GM19351 (cell line): ENCODE measurements at regions not wholly inside any gene's neighbourhood (a gene's known extent, or its start where the extent isn't known, plus 50 kb on each side); places are given as distances from the start of the nearest gene placed in this dataset.
"Not testable (repeated sequence)": the region's sequence is repeated elsewhere in the genome, so short reads cannot be mapped to it uniquely, and the experiment has no call there.

Source experiments
- ATAC-seq: cut with Tn5 transposase; IDR thresholded peaks from one replicate; pipeline ENCODE4 v1.9.1; 2021; ENCODE audit warnings: mild to moderate bottlenecking, moderate library complexity; ENCODE audit not compliant: unreplicated experiment

GRCh38 chr6:91994787-91995186 lies 1407.9 kb upstream of the MAP3K7 start:
- no peak for ATAC-seq

- ATAC-seq = no peak
Observed at GRCh38 chr6:91982559-91982958, 1395.7 kb upstream of the MAP3K7 start.

GRCh38 chr6:91976797-91977196 lies 1389.9 kb upstream of the MAP3K7 start:
- ATAC-seq = no peak

GRCh38 chr6:91970700-91971099 lies 1383.8 kb upstream of the MAP3K7 start:
- no peak for ATAC-seq

- no peak for ATAC-seq
Observed at GRCh38 chr6:91965872-91966271, 1379.0 kb upstream of the MAP3K7 start.

- ATAC-seq = no peak
Observed at GRCh38 chr6:91961671-91962070, 1374.8 kb upstream of the MAP3K7 start.

GRCh38 chr6:91961236-91961635 lies 1374.4 kb upstream of the MAP3K7 start:
- ATAC-seq = no peak

- ATAC-seq = no peak
Observed at GRCh38 chr6:91941838-91942237, 1355.0 kb upstream of the MAP3K7 start.

GRCh38 chr6:91940801-91941200 lies 1353.9 kb upstream of the MAP3K7 start:
- no peak for ATAC-seq

GRCh38 chr6:91926827-91927226 lies 1340.0 kb upstream of the MAP3K7 start:
- ATAC-seq = no peak

- ATAC-seq = no peak
Observed at GRCh38 chr6:91926361-91926760, 1339.5 kb upstream of the MAP3K7 start.

GRCh38 chr6:91911945-91912344 lies 1325.1 kb upstream of the MAP3K7 start:
- ATAC-seq = no peak

GRCh38 chr6:91904586-91905164 lies 1317.8 kb upstream of the MAP3K7 start:
- no peak for ATAC-seq

- ATAC-seq = no peak
Observed at GRCh38 chr6:91895599-91896285, 1308.9 kb upstream of the MAP3K7 start.

- no peak for ATAC-seq
Observed at GRCh38 chr6:91886183-91886795, 1299.4 kb upstream of the MAP3K7 start.

- not testable (repeated sequence) for ATAC-seq
Observed at GRCh38 chr6:91881791-91882190, 1294.9 kb upstream of the MAP3K7 start.

GRCh38 chr6:91879386-91879995 lies 1292.6 kb upstream of the MAP3K7 start:
- no peak for ATAC-seq

GRCh38 chr6:91877994-91878393 lies 1291.1 kb upstream of the MAP3K7 start:
- no peak for ATAC-seq

GRCh38 chr6:91874971-91875370 lies 1288.1 kb upstream of the MAP3K7 start:
- ATAC-seq = no peak

- no peak for ATAC-seq
Observed at GRCh38 chr6:91868539-91869202, 1281.8 kb upstream of the MAP3K7 start.

- no peak for ATAC-seq
Observed at GRCh38 chr6:91865889-91866288, 1279.0 kb upstream of the MAP3K7 start.
